Type B pancreatic cell (in vitro differentiated cells): ENCODE measurements at regions not wholly inside any gene's neighbourhood (a gene's known extent, or its start where the extent isn't known, plus 50 kb on each side); places are given as distances from the start of the nearest gene placed in this dataset.

ENCODE experiments used
- DNase-seq: peaks from one replicate; pipeline ENCODE4 v3.0.0; 2021; ENCODE audit warnings: mixed read lengths; ENCODE audit not compliant: unreplicated experiment; ENCODE audit errors: extremely low spot score
- H3K27ac Mint-ChIP-seq: 2 replicates; pipeline ENCODE4 v1.8.0; 2021; ENCODE audit warnings: mild to moderate bottlenecking, mixed read lengths
- H3K27me3 Mint-ChIP-seq: 2 replicates; pipeline ENCODE4 v1.8.0; 2021; ENCODE audit warnings: mixed read lengths
- H3K36me3 Mint-ChIP-seq: 2 replicates; pipeline ENCODE4 v1.8.0; 2021; ENCODE audit warnings: mixed read lengths
- H3K4me1 Mint-ChIP-seq: one replicate; pipeline ENCODE4 v1.8.0; 2021; ENCODE audit warnings: mixed read lengths; ENCODE audit not compliant: unreplicated experiment
- H3K4me3 Mint-ChIP-seq: 2 replicates; pipeline ENCODE4 v1.8.0; 2021; ENCODE audit warnings: mild to moderate bottlenecking, mixed read lengths
- H3K9me3 Mint-ChIP-seq: 2 replicates; pipeline ENCODE4 v1.8.0; 2021; ENCODE audit warnings: mixed read lengths
- CTCF ChIP-seq: fragments of 200-600 bp; sonication (generic); conservative IDR thresholded peaks from 2 replicates; pipeline ENCODE4 v1.5.0; 2021; ENCODE audit warnings: antibody characterized with exemption, mild to moderate bottlenecking

- Mint-ChIP-seq H3K4me1 (no peaks in the 10 kb centered on the region), H3K36me3 (no peaks in the 10 kb centered on the region)
Measured at GRCh38 chr13:82614086-82614485, 1268.2 kb downstream of the SLITRK1 start.

GRCh38 chr13:82606008-82606407 lies 1276.3 kb downstream of the SLITRK1 start:
- Mint-ChIP-seq H3K4me3 (no peak overlapping the region), H3K9me3 (peaks cover 6% of the 10 kb centered on the region), H3K27ac (no peak overlapping the region), H3K4me1 (no peaks in the 10 kb centered on the region), H3K36me3 (peaks cover 4% of the 10 kb centered on the region), H3K27me3 (no peaks in the 10 kb centered on the region)
- no peak for TF ChIP-seq CTCF
- no peak for DNase-seq

More at GRCh38 chr13:82614086-82614485, 1268.2 kb downstream of the SLITRK1 start:
- no peaks in the 10 kb centered on the region for H3K27me3 Mint-ChIP-seq
- no peak overlapping the region for H3K27ac Mint-ChIP-seq
- no peak overlapping the region for H3K4me3 Mint-ChIP-seq
- H3K9me3 Mint-ChIP-seq: no peaks in the 10 kb centered on the region
- no peak for TF ChIP-seq CTCF
- DNase-seq: no peak

- TF ChIP-seq CTCF: no peak
- Mint-ChIP-seq H3K9me3 (no peaks in the 10 kb centered on the region), H3K4me3 (no peak overlapping the region), H3K4me1 (no peaks in the 10 kb centered on the region), H3K36me3 (no peaks in the 10 kb centered on the region), H3K27me3 (no peaks in the 10 kb centered on the region), H3K27ac (no peak overlapping the region)
- DNase-seq: no peak
Measured at GRCh38 chr13:82597747-82598146, 1284.5 kb downstream of the SLITRK1 start.

GRCh38 chr13:82593239-82593638 lies 1289.0 kb downstream of the SLITRK1 start:
- no peaks in the 10 kb centered on the region for H3K27me3 Mint-ChIP-seq
- no peak for DNase-seq
- no peaks in the 10 kb centered on the region for H3K36me3 Mint-ChIP-seq
- no peak for TF ChIP-seq CTCF
- H3K9me3 Mint-ChIP-seq: no peaks in the 10 kb centered on the region
- no peak overlapping the region for H3K4me3 Mint-ChIP-seq
- no peaks in the 10 kb centered on the region for H3K4me1 Mint-ChIP-seq
- H3K27ac Mint-ChIP-seq: no peak overlapping the region

- H3K9me3 Mint-ChIP-seq: peaks cover 19% of the 10 kb centered on the region
- no peak for TF ChIP-seq CTCF
- no peaks in the 10 kb centered on the region for H3K36me3 Mint-ChIP-seq
- H3K4me1 Mint-ChIP-seq: no peaks in the 10 kb centered on the region
- no peaks in the 10 kb centered on the region for H3K27me3 Mint-ChIP-seq
- no peak overlapping the region for H3K27ac Mint-ChIP-seq
- DNase-seq: no peak
- H3K4me3 Mint-ChIP-seq: no peak overlapping the region
Measured at GRCh38 chr13:82571653-82572052, 1310.6 kb downstream of the SLITRK1 start.

- peaks cover 12% of the 10 kb centered on the region for H3K9me3 Mint-ChIP-seq
- no peaks in the 10 kb centered on the region for H3K36me3 Mint-ChIP-seq
- no peak for TF ChIP-seq CTCF
- H3K4me3 Mint-ChIP-seq: no peak overlapping the region
- no peak overlapping the region for H3K27ac Mint-ChIP-seq
- no peaks in the 10 kb centered on the region for H3K4me1 Mint-ChIP-seq
- DNase-seq: no peak
- no peaks in the 10 kb centered on the region for H3K27me3 Mint-ChIP-seq
Measured at GRCh38 chr13:82569581-82569980, 1312.7 kb downstream of the SLITRK1 start.
